ENCODE measurements at regions not wholly inside any gene's neighbourhood (a gene's known extent, or its start where the extent isn't known, plus 50 kb on each side); places are given as distances from the start of the nearest gene placed in this dataset.

DNA sequence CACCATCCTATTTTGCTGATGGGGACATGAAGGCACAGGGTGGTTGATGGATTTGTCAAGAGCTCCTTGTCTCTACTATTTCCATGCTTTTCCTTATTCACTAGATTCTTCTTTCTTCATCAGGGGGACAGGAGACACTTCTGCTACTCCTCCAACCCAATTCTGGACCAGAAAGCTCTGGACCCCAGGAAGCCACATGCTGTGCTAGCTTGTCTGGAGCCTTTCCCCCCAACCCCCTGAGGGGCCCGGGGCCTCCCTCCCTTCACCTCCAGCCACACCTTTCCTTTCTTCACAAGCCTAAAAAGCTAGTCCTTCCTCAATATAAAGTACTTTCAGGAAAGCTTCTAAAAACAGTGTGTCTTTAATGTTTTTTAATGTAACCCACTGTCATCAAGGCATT, 75.1 kb upstream of the CAPRIN2 start:
- 75 to 77% methylated on average over 1 of the region's 1 CpG for WGBS, 2 donors (ENCODE audit: low coverage in 1 of 2)
- intact Hi-C loops (cut with DNase I; ENCODE audit: low total_unique reads), result no loop called here
- Histone ChIP-seq H3K36me3 (no peaks in the 10 kb centered on the region), H3K9me3 (no peaks in the 10 kb centered on the region), H3K4me1 (no peaks in the 10 kb centered on the region), H3K4me3 (no peak overlapping the region), H3K27ac (no peak overlapping the region), H3K27me3 (peaks cover 3% of the 10 kb centered on the region)
- TF ChIP-seq POLR2AphosphoS5 (IDR thresholded peaks at IDR 0.05) (no peak), EP300 (IDR thresholded peaks at IDR 0.05; ENCODE audit: low read depth) (no peak), CTCF (IDR thresholded peaks at IDR 0.05) (no peak), POLR2A (IDR thresholded peaks at IDR 0.05) (no peak)
- in situ Hi-C loops (cut with MboI; ENCODE audit: low pct_ligation_motif_present in 1 of 4, low pct_unique_long_range_greater_than_20kb in 1 of 4, low sequenced_read_pairs in 3 of 4), result loop anchor here in 1 of 4 donors (25.0 kb wide), 1 partner anchor 407 kb away; no protein-coding TSS in a partner anchor
- DNase-seq, result no peak

GRCh38 chr12:30828686-30829085, 73.9 kb upstream of the CAPRIN2 start:
- Histone ChIP-seq H3K36me3 (no peaks in the 10 kb centered on the region), H3K4me3 (no peak overlapping the region), H3K27ac (no peak overlapping the region), H3K9me3 (no peaks in the 10 kb centered on the region), H3K4me1 (no peaks in the 10 kb centered on the region), H3K27me3 (peaks cover 3% of the 10 kb centered on the region)
- DNase-seq, result no peak
- TF ChIP-seq EP300 (IDR thresholded peaks at IDR 0.05; ENCODE audit: low read depth) (no peak), POLR2AphosphoS5 (IDR thresholded peaks at IDR 0.05) (no peak), CTCF (IDR thresholded peaks at IDR 0.05) (no peak), POLR2A (IDR thresholded peaks at IDR 0.05) (no peak)
- WGBS, 2 donors (ENCODE audit: low coverage in 1 of 2), result 88% methylated on average over 4 of the region's 4 CpGs; no CpG with 5 or more reads in 1 of the 2 donors
- intact Hi-C loops (cut with DNase I; ENCODE audit: low total_unique reads), result no loop called here
- in situ Hi-C loops (cut with MboI; ENCODE audit: low pct_ligation_motif_present in 1 of 4, low pct_unique_long_range_greater_than_20kb in 1 of 4, low sequenced_read_pairs in 3 of 4), result loop anchor here in 1 of 4 donors (25.0 kb wide), 1 partner anchor 409 kb away; no protein-coding TSS in a partner anchor

- WGBS, 2 donors (ENCODE audit: low coverage in 1 of 2), result 69 to 100% methylated on average over 2 to 15 of the region's 15 CpGs
- H3K9me3 ChIP-seq, result no peaks in the 10 kb centered on the region
- no peak for TF ChIP-seq POLR2AphosphoS5 (IDR thresholded peaks at IDR 0.05)
- TF ChIP-seq CTCF (IDR thresholded peaks at IDR 0.05), result no peak
- no peak for TF ChIP-seq EP300 (IDR thresholded peaks at IDR 0.05; ENCODE audit: low read depth)
- TF ChIP-seq POLR2A (IDR thresholded peaks at IDR 0.05), result no peak
- in situ Hi-C loops (cut with MboI; ENCODE audit: low pct_ligation_motif_present in 1 of 4, low pct_unique_long_range_greater_than_20kb in 1 of 4, low sequenced_read_pairs in 3 of 4) (loop anchor here in 1 of 4 donors (25.0 kb wide), 1 partner anchor 410 kb away; no protein-coding TSS in a partner anchor), intact Hi-C loops (cut with DNase I; ENCODE audit: low total_unique reads) (no loop called here)
- peaks cover 14% of the 10 kb centered on the region for H3K27me3 ChIP-seq
- H3K36me3 ChIP-seq, result no peaks in the 10 kb centered on the region
- H3K4me3 ChIP-seq, result no peak overlapping the region
- H3K27ac ChIP-seq, result no peak overlapping the region
- peaks cover 0 to 9% (median 5%) of the 10 kb centered on the region in 4 donors for H3K4me1 ChIP-seq
- no peak for DNase-seq
Measured at GRCh38 chr12:30827101-30828066, 72.6 kb upstream of the CAPRIN2 start.

DNA sequence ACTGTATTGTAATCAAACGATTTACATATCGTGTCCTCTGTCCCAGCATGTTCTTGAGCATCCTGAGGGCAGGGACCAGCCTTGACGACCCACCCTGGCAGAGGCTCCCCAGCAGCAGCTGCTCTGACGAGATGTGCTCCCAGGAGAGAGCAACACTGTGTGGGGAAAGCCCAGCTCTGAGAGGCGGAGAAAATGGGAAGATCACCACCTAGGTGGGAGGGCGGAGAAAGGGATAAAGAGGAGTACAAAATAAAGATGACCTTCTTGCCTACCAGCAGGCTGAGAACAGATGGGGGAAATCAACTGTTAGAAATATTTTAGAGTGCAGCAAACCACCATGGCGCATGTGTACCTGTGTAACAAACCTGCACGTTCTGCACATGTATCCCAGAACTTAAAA, 71.5 kb upstream of the CAPRIN2 start:
- WGBS, 2 donors (ENCODE audit: low coverage in 1 of 2), result 81 to 84% methylated on average over 8 of the region's 8 CpGs
- Histone ChIP-seq H3K4me3 (no peak overlapping the region), H3K4me1 (peaks cover 0 to 15% (median 5%) of the 10 kb centered on the region in 4 donors), H3K27me3 (peaks cover 24% of the 10 kb centered on the region), H3K27ac (no peak overlapping the region), H3K9me3 (no peaks in the 10 kb centered on the region), H3K36me3 (no peaks in the 10 kb centered on the region)
- in situ Hi-C loops (cut with MboI; ENCODE audit: low pct_ligation_motif_present in 1 of 4, low pct_unique_long_range_greater_than_20kb in 1 of 4, low sequenced_read_pairs in 3 of 4), result loop anchor here in 1 of 4 donors (25.0 kb wide), 1 partner anchor 411 kb away; no protein-coding TSS in a partner anchor
- intact Hi-C loops (cut with DNase I; ENCODE audit: low total_unique reads), result no loop called here
- DNase-seq, result no peak
- TF ChIP-seq POLR2AphosphoS5 (IDR thresholded peaks at IDR 0.05) (no peak), CTCF (IDR thresholded peaks at IDR 0.05) (no peak), EP300 (IDR thresholded peaks at IDR 0.05; ENCODE audit: low read depth) (no peak), POLR2A (IDR thresholded peaks at IDR 0.05) (no peak)
